ENCODE measurements at regions not wholly inside any gene's neighbourhood (a gene's known extent, or its start where the extent isn't known, plus 50 kb on each side); places are given as distances from the start of the nearest gene placed in this dataset.

- intact Hi-C loops (cut with DNase I) = no loop called here
- 58% methylated on average over 3 of the region's 3 CpGs for WGBS
- H3K36me3 ChIP-seq = no peaks in the 10 kb centered on the region
- TF ChIP-seq CTCF (IDR thresholded peaks at IDR 0.05) (no peak), POLR2AphosphoS5 (IDR thresholded peaks at IDR 0.05) (no peak), EP300 (IDR thresholded peaks at IDR 0.05) (no peak), POLR2A (IDR thresholded peaks at IDR 0.05; ENCODE audit: low read depth) (no peak)
- peaks cover 0 to 2% (median 0%) of the 10 kb centered on the region in 4 donors for H3K9me3 ChIP-seq
- no peak for DNase-seq (ENCODE audit: extremely low spot score)
- H3K4me3 ChIP-seq = no peak overlapping the region
- H3K27me3 ChIP-seq = no peaks in the 10 kb centered on the region
- H3K4me1 ChIP-seq = no peaks in the 10 kb centered on the region
- no peak overlapping the region for H3K27ac ChIP-seq (replicated peaks in 1 of 4)
These were observed 1402.1 kb upstream of the ACO1 start for GRCh38 chr9:30982301-30982700.

- DNase-seq (ENCODE audit: extremely low spot score) = no peak
- peaks cover 0 to 3% (median 0%) of the 10 kb centered on the region in 4 donors for H3K9me3 ChIP-seq
- intact Hi-C loops (cut with DNase I) = no loop called here
- no peak overlapping the region for H3K27ac ChIP-seq (replicated peaks in 1 of 4)
- H3K36me3 ChIP-seq = no peaks in the 10 kb centered on the region
- H3K27me3 ChIP-seq = no peaks in the 10 kb centered on the region
- no peaks in the 10 kb centered on the region for H3K4me1 ChIP-seq
- TF ChIP-seq POLR2AphosphoS5 (IDR thresholded peaks at IDR 0.05) (no peak), POLR2A (IDR thresholded peaks at IDR 0.05; ENCODE audit: low read depth) (no peak), CTCF (IDR thresholded peaks at IDR 0.05) (no peak), EP300 (IDR thresholded peaks at IDR 0.05) (no peak)
- WGBS = 72% methylated on average over 5 of the region's 5 CpGs
- no peak overlapping the region for H3K4me3 ChIP-seq
These were observed 1388.3 kb upstream of the ACO1 start for GRCh38 chr9:30995956-30996738.

- H3K9me3 ChIP-seq = peaks cover 0 to 3% (median 0%) of the 10 kb centered on the region in 4 donors
- no peak for DNase-seq (ENCODE audit: extremely low spot score)
- no peaks in the 10 kb centered on the region for H3K36me3 ChIP-seq
- intact Hi-C loops (cut with DNase I) = no loop called here
- no peaks in the 10 kb centered on the region for H3K27me3 ChIP-seq
- no peak overlapping the region for H3K4me3 ChIP-seq
- no peak overlapping the region for H3K27ac ChIP-seq (replicated peaks in 1 of 4)
- 49% methylated on average over 1 of the region's 1 CpG for WGBS
- no peak for TF ChIP-seq EP300 (IDR thresholded peaks at IDR 0.05)
- no peak for TF ChIP-seq POLR2A (IDR thresholded peaks at IDR 0.05; ENCODE audit: low read depth)
- TF ChIP-seq POLR2AphosphoS5 (IDR thresholded peaks at IDR 0.05) = no peak
- no peak for TF ChIP-seq CTCF (IDR thresholded peaks at IDR 0.05)
- no peaks in the 10 kb centered on the region for H3K4me1 ChIP-seq
These were observed 1387.7 kb upstream of the ACO1 start for GRCh38 chr9:30996761-30997160.

- Histone ChIP-seq H3K9me3 (peaks cover 0 to 3% (median 0%) of the 10 kb centered on the region in 4 donors), H3K36me3 (no peaks in the 10 kb centered on the region), H3K27ac (replicated peaks in 1 of 4) (no peak overlapping the region), H3K4me3 (no peak overlapping the region), H3K4me1 (no peaks in the 10 kb centered on the region), H3K27me3 (no peaks in the 10 kb centered on the region)
- TF ChIP-seq CTCF (IDR thresholded peaks at IDR 0.05) (no peak), POLR2A (IDR thresholded peaks at IDR 0.05; ENCODE audit: low read depth) (no peak), POLR2AphosphoS5 (IDR thresholded peaks at IDR 0.05) (no peak)
- WGBS = 30% methylated on average over 2 of the region's 2 CpGs
- intact Hi-C loops (cut with DNase I) = no loop called here
- DNase-seq (ENCODE audit: extremely low spot score) = no peak
These were observed 1387.2 kb upstream of the ACO1 start for GRCh38 chr9:30997291-30997690.

Data from esophagus muscularis mucosa (tissue), 4 donors.